ENCODE measurements at regions not wholly inside any gene's neighbourhood (a gene's known extent, or its start where the extent isn't known, plus 50 kb on each side); places are given as distances from the start of the nearest gene placed in this dataset.

DNA sequence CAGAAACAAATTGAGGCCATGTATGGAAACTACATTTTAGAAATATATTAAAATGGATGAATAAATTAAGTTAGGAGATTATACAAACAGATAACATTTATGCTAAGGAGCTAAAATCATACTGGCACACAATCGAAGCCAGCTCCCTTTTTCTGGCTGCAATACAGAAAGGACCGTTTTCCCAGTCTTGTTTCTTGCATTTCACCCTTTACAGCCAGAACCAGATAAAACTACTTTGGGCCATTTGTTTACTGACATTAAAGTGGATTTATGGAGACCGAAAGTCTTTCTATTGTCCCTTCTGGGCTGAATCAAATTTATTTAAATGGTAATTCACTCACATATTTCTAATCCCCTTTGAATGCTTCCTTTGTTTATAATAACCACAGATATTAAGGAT, 50.1 kb upstream of the CNTN3 start:
- no peak for DNase-seq

Measured in right hindlimb (tissue), 1 donor.